Muscle layer of colon (tissue), 2 donors: ENCODE measurements at regions not wholly inside any gene's neighbourhood (a gene's known extent, or its start where the extent isn't known, plus 50 kb on each side); places are given as distances from the start of the nearest gene placed in this dataset.
"Not testable (repeated sequence)": the region's sequence is repeated elsewhere in the genome, so short reads cannot be mapped to it uniquely, and the experiment has no call there.

Source experiments
- H3K27ac ChIP-seq: one replicate; pipeline ENCODE4 v1.7.0; 2013; ENCODE audit warnings: low read depth, mild to moderate bottlenecking, low read length, moderate library complexity
- H3K27me3 ChIP-seq, 2 donors: one replicate each; pipeline ENCODE4 v1.7.0; 2013; ENCODE audit warnings: low read length in 2 of 2, mild to moderate bottlenecking in 2 of 2; ENCODE audit not compliant: insufficient read depth in 2 of 2, control insufficient read depth in 1 of 2
- H3K36me3 ChIP-seq: one replicate; pipeline ENCODE4 v1.7.0; 2013; ENCODE audit warnings: mild to moderate bottlenecking, low read length; ENCODE audit not compliant: insufficient read depth
- H3K4me1 ChIP-seq: one replicate; pipeline ENCODE4 v1.7.0; 2013; ENCODE audit warnings: mild to moderate bottlenecking, low read length; ENCODE audit not compliant: insufficient read depth
- H3K4me3 ChIP-seq, 2 donors: one replicate each; pipeline ENCODE4 v1.7.0; 2013; ENCODE audit warnings: low read length in 2 of 2, low read depth in 1 of 2, mild to moderate bottlenecking in 1 of 2, moderate library complexity in 1 of 2
- H3K9ac ChIP-seq: one replicate; pipeline ENCODE4 v1.7.0; 2013; ENCODE audit warnings: low read length
- H3K9me3 ChIP-seq: one replicate; pipeline ENCODE4 v1.7.0; 2013; ENCODE audit warnings: mild to moderate bottlenecking, low read length
- donor health status: abdominal sarcoma.
- donor health status: Adenocarcinoma of cecum.

DNA sequence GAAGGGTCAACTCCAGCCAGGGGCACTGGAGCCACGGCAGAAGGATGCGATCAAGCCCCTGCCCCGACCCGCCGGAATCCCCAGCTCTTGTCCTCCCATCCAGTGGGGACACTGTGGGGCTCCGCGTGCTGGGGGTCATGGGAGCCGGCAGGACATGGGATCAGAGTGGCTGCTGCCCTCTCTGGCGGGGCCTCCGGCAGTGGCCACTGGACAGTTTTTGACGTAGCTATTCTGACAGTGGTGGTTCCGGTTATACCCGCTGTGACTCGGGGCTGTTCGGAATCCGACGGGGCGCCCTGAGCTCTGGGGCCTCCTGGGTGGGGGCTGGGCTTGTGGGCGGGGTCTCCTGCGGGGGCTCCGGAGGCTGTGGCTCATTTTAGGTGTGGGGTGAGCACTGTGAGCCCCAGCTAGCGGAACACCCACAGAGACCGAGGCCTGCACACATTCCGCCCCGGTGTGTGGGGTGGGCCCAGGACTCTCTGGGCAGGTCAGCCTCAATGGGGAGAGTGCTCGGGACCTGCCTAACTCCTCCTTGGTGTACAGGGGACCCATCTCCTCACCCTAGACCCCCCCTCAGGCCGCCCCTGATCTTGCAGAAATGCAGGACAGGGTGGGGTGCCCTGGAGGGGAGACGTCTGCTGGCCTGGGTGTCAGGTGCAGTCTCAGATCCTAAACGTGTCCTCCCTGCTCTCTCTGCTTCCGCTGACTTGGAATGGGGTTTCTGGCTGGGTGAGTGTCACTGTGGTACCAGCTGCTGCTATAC, 374.2 kb downstream of the TMEM121 start:
- H3K36me3 ChIP-seq, result no peaks in the 10 kb centered on the region
- no peaks in the 10 kb centered on the region for H3K9me3 ChIP-seq
- no peak overlapping the region for H3K9ac ChIP-seq
- H3K4me3 ChIP-seq, result no peak overlapping the region
- H3K4me1 ChIP-seq, result no peaks in the 10 kb centered on the region
- no peaks in the 10 kb centered on the region for H3K27me3 ChIP-seq
- H3K27ac ChIP-seq, result no peak overlapping the region

DNA sequence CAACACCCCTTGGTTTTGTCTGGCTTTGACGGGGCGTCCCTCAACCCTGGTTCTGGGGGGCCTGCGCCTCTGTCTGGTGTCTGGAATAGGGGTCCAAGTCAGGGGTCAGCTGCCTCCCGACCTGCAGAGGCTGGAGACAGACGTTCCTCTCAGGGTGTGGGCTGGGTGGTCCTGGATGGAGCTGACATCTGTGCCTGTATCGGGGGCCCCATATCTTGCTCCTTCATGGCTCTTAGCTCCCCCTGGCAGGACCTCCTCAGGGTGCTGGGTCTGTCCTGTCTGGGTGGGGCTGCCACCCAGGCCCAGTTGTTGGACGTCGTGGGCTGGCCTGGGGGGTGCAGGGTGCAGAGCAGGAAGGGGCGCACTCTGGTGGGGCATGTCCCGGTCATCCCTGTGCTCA, 374.8 kb downstream of the TMEM121 start:
- H3K27ac ChIP-seq, result no peak overlapping the region
- no peaks in the 10 kb centered on the region for H3K9me3 ChIP-seq
- H3K4me3 ChIP-seq, result no peak overlapping the region
- H3K36me3 ChIP-seq, result no peaks in the 10 kb centered on the region
- no peaks in the 10 kb centered on the region for H3K27me3 ChIP-seq
- H3K9ac ChIP-seq, result no peak overlapping the region
- H3K4me1 ChIP-seq, result no peaks in the 10 kb centered on the region

DNA sequence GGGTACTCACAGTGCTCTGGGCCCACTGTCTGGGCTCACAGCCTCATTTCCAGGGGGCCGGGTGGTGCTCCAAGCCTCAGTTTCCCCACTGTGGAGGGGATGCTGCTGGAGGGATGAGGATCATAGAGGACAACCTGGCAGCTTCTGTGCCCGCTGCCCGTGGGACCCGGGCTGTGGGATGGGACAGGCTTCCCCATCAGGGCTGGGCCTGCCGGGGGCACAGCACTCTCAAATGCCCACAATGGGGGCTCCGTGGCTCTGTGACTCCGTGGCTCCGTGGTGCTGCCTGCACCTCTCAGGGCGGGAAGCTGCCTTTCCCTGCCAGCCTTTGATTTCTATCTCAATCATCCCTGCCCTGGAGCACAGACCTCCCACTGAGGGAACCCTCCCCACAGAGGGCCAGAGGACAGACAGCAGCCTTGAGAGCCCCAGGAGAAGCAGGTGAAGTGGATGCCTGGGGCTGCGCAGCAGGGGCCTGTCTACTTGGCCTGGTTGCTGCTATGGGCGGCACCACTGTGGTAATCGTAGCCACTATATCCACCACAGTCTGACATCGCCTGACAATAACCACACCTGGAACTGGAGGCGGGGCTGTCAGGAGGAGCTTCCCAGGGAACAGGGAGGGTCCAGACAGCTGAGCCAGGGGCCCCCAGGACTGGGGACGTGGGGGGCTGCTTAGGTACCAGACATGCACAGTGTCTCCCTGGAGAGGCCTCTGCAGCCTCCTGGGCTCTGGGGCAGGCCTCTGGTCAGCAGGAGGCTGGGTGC, 375.9 kb downstream of the TMEM121 start:
- no peaks in the 10 kb centered on the region for H3K27me3 ChIP-seq

DNA sequence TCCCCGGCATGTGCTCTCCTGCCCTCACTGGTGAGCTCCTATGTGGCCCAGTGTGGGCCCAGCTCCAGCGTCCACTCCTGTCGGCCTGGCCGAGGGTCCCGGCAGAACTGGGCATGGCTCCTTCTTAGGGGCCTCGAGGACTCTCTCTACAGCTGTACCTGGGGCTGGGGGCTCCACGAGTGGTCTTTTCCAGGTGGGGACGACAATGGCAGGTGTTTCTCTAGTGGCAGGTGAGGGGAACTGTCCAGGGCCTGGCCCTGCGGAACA, 376.4 kb downstream of the TMEM121 start:
- H3K36me3 ChIP-seq, H3K27ac ChIP-seq, H3K27me3 ChIP-seq, H3K4me1 ChIP-seq, H3K9ac ChIP-seq, H3K4me3 ChIP-seq, H3K9me3 ChIP-seq: not testable (repeated sequence)

More for the DNA sequence above, 375.9 kb downstream of the TMEM121 start:
- no peak overlapping the region for H3K27ac ChIP-seq
- H3K36me3 ChIP-seq, result no peaks in the 10 kb centered on the region
- no peaks in the 10 kb centered on the region for H3K4me1 ChIP-seq
- no peak overlapping the region for H3K4me3 ChIP-seq
- no peak overlapping the region for H3K9ac ChIP-seq
- no peaks in the 10 kb centered on the region for H3K9me3 ChIP-seq

DNA sequence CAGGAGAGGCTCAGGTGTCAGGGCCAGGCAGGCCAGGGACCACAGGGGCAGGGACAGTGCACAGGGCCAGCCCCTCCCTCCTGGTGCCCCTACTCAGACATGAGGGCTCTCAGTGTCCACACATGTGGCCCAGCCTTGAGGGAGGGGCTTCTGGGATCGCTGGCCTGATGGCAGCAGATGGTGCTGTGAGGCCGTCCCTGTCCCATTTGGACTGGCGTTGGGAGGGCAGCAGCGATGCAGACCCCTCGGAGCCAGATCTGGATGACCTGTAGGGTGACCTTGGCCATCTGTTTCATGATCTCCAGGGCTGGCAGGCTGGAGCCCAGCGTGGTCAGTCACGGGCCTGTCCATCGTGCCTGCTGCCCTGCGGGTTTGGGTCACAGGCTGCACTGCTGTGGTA, 377.6 kb downstream of the TMEM121 start:
- no peaks in the 10 kb centered on the region for H3K36me3 ChIP-seq
- H3K4me1 ChIP-seq, result no peaks in the 10 kb centered on the region
- no peak overlapping the region for H3K4me3 ChIP-seq
- H3K27ac ChIP-seq, result no peak overlapping the region
- no peaks in the 10 kb centered on the region for H3K9me3 ChIP-seq
- no peaks in the 10 kb centered on the region for H3K27me3 ChIP-seq
- H3K9ac ChIP-seq, result no peak overlapping the region

DNA sequence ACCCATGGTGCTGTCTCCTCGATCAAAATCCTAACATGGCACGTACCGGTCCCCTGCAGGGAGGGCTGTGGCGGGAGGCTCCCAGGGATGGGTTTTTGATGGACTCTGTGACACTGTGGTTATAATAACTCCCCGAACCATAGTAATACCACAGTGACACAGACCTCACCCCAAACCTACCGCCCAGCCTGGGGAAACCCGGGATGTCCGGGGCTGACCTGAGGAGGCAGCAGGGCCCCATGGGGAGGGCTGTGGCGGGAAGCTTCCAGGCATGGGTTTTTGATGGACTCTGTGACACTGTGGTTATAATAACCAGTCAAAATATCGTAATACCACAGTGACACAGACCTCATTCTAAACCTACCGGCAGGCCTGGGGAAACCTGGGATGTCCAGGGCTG, 378.0 kb downstream of the TMEM121 start:
- H3K4me1 ChIP-seq, result no peaks in the 10 kb centered on the region
- H3K9ac ChIP-seq, result no peak overlapping the region
- no peaks in the 10 kb centered on the region for H3K9me3 ChIP-seq
- no peaks in the 10 kb centered on the region for H3K27me3 ChIP-seq
- no peaks in the 10 kb centered on the region for H3K36me3 ChIP-seq
- H3K27ac ChIP-seq, result no peak overlapping the region
- H3K4me3 ChIP-seq, result no peak overlapping the region

DNA sequence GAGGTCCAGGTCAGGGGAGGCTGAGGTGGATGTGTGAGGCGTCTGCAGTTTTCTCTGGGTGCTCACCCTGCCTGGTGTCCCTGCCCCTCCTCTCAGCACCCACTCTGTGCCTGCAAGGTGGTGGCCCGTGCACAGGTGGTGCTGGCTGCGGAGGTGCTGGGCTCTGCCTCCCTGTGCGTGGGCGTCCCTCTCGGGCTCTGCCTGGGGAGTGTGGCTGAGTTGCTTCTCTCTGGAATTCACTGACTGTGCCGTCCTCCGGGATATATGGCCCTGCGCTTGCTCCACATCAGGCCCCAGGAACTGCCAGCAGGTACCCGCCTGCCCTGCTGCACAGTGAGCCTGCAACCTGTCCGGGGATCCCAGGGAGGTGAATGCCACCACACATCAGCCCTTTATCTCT, 379.1 kb downstream of the TMEM121 start:
- H3K9ac ChIP-seq, result no peak overlapping the region
- no peaks in the 10 kb centered on the region for H3K9me3 ChIP-seq
- H3K27ac ChIP-seq, result no peak overlapping the region
- H3K27me3 ChIP-seq, result no peaks in the 10 kb centered on the region
- no peaks in the 10 kb centered on the region for H3K36me3 ChIP-seq
- no peaks in the 10 kb centered on the region for H3K4me1 ChIP-seq
- H3K4me3 ChIP-seq, result no peak overlapping the region

DNA sequence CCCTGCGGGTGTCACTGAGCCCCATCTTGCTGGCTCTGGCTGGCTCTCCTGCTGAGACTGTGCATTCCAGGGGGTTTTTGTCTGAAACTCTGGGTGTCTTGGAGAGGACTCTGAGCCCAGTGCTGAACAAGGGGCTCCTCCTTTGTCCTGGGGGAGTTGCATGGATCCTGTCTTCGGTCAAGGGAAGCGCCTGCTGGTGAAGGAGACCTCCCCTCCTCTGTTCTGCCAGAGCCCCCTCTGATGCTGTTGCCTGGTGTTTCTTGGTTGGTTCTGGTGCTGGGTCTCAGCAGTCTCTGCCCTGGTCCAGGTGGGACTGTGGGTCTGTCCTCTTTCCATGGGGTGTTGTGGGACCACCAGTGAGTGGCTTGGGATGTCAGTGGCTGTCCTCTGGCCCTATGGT, 380.9 kb downstream of the TMEM121 start:
- H3K4me3 ChIP-seq, result no peak overlapping the region
- no peak overlapping the region for H3K27ac ChIP-seq
- no peaks in the 10 kb centered on the region for H3K9me3 ChIP-seq
- H3K9ac ChIP-seq, result no peak overlapping the region
- no peaks in the 10 kb centered on the region for H3K27me3 ChIP-seq
- H3K4me1 ChIP-seq, result no peaks in the 10 kb centered on the region
- no peaks in the 10 kb centered on the region for H3K36me3 ChIP-seq

DNA sequence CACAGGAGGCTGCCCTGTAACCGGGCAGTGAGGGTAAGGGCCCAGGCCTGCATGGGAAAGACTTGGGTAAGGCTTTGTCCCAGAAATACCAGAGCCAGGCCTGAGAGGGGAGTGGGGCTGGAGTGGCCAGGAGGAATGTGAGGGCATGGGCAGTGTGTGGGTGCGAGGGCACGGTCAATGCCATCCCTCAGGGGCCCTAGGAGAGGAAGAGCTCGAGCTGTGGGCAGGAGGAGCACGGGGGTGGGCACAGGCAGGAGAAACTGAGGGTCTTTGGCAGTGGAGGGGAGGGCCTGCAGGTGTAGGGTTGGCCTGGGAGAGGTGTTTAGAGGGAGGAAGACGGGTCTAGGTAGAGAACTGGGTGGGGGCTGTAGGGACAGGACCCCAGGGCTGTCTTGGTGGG, 381.6 kb downstream of the TMEM121 start:
- Histone ChIP-seq H3K36me3 (no peaks in the 10 kb centered on the region), H3K4me1 (no peaks in the 10 kb centered on the region), H3K27me3 (no peaks in the 10 kb centered on the region), H3K9ac (no peak overlapping the region), H3K27ac (no peak overlapping the region), H3K4me3 (no peak overlapping the region), H3K9me3 (no peaks in the 10 kb centered on the region)

DNA sequence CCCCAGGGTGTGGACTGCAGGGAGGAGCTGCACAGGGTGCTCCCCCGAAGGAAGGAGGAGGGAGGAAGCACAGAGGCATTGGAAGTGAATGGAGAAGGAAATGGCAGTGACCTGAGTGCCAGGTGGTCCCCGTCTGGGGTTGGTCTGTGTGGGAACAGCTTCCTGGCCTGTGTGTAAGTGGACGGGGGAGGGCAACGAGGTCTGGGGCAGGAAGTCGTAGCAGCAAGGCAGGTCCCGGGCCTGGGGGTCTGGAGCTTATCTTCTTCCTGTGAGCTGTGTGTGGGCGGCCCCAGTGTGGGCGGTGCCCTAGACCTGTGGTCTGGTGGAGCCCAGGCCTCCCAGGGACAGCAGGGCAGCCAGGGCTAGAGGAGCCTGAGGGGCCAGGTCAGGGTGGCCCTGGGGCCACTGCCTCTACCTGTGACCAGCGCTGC, 382.1 kb downstream of the TMEM121 start:
- no peaks in the 10 kb centered on the region for H3K9me3 ChIP-seq
- no peak overlapping the region for H3K9ac ChIP-seq
- H3K4me3 ChIP-seq, result no peak overlapping the region
- no peaks in the 10 kb centered on the region for H3K4me1 ChIP-seq
- no peaks in the 10 kb centered on the region for H3K27me3 ChIP-seq
- no peak overlapping the region for H3K27ac ChIP-seq
- H3K36me3 ChIP-seq, result no peaks in the 10 kb centered on the region

DNA sequence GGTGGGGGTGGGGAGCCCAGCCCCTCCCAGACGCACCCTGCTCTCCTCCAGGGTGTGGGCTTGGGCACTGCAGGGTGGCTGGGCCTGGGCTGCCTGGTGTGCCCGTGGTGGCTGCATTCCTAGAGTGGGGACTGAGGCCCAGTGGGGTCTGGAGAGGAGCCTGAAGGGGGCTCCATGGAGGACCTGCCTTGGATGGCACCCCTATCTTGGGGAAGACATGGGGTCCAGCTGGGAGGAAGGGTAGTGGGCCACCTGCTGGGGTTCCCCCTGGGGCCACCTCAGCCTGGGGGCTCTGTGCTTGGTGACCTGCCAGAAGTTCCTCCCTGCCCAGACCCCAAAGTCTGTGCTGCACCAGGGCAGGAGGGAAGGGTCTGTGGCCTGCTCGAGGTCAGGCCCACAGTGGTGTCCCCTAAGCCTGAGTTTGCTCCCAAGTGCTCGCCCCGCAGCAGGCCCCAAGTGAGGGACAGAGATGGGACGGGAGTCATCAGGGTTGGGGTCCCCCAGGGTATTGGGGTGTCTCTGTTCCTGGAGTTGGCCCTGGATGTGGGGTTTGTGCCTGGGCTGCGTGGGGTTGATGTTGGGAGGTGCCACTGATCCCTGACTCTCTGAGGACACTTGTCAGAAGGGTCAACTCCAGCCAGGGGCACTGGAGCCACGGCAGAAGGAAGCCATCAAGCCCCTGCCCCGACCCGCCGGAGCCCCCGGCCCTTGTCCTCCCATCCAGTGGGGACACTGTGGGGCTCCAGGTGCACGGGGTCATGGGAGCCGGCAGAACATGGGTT, 382.9 kb downstream of the TMEM121 start:
- Histone ChIP-seq H3K27ac (no peak overlapping the region), H3K27me3 (no peaks in the 10 kb centered on the region), H3K9me3 (no peaks in the 10 kb centered on the region), H3K36me3 (no peaks in the 10 kb centered on the region), H3K9ac (no peak overlapping the region), H3K4me3 (no peak overlapping the region), H3K4me1 (no peaks in the 10 kb centered on the region)
